ENCODE measurements at regions not wholly inside any gene's neighbourhood (a gene's known extent, or its start where the extent isn't known, plus 50 kb on each side); places are given as distances from the start of the nearest gene placed in this dataset.

DNA sequence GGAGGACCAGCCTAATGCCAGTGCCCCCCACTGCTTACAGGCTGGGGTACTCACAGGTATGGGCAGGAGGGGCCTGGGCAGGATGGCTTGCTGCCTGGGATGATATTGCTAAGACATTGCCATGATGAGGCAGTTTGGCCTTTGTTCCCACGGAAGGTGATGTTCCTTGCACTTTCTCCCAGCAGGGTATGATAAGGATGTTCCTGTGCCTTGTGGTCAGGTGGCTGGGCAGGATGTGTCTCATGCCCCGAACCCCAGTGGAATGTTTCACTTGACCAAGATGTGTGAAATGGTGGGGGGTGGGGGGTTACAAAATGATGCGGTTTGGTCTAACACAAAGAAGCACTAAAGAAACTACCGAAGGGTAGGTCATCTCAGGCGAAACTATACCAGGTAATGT, 337.8 kb upstream of the ZFHX3 start:
- no peak for DNase-seq

DNA sequence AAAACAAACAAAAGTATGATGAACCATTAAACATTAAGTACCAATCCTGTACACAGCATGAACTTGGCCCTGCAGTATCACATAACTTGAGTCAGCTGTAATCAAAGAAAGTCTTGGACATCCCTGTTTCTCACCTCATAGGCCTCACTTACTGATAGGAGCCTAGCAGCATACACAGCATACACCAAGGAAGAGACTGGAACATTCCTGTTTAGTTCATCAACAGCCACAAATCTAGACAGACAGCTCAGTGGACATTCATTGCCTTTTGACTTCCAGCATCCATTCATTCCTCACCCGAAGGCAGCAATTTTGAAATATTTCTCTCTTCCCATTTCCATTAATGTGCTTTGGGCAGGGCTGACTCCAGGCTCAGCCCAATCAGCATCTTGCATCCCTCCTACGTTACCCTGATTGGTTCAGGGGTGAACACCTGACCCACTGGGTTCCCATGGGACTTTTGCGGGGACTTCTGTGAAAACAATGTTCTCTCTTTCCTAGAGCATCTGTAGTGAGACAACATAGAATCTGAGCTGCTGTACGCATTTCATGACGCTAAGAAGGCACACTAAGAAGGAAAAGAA, 336.7 kb upstream of the ZFHX3 start:
- DNase-seq: no peak

DNA sequence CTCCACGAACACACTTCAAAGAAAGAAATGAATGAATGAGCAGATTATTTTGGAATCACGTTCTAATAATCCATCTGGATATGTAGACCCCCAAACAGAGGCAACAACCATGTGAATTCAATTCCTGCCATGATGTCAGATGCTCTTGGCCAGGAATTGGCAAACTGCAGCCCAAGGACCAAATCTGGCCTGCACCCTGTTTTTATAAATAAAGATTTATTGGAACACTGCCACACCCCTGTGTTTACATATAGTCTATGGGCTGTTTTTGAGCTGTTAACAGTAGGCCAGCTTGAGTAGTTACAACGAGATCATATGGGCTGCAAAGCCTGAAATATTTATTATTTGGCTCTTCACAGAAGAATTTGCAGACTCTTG, 336.0 kb upstream of the ZFHX3 start:
- DNase-seq: no peak

DNA sequence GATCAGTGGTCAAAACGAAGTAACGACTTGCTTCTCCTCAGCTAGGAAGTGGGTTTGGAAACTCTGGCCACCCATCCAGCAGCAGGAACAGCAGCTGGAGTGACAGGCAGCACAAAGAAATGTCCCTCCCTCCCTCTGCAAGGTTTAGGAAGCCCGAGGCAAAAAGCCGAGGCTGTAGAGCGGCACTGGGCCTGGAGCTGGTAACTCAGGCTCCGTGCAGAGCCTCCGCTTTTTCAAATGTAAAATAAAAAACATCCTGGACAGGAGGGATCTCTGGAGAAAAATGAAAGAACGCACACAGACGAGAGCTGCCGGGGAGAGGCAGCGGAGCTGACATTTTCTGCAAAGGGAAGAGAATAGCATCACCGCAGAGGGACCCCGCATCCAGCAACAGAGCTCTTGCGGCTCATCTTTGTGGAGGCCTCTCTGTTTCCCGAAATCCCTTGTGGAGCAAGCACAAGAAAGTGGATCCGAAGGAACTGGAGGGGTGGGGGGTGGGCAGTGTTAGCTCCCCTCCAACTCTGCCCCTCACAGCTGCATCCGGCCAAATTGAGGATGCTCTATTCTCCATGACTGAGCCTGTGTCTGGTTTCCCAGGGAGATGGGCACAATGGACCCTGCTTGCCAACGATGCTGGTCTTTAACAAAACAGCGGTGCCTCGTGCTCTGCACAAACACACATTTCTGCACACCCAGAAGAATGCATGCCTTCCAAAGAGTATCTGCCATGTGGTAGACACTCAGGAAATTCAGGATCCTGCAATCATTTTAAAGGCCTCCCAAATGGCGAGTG, 335.5 kb upstream of the ZFHX3 start:
- DNase-seq: no peak

DNA sequence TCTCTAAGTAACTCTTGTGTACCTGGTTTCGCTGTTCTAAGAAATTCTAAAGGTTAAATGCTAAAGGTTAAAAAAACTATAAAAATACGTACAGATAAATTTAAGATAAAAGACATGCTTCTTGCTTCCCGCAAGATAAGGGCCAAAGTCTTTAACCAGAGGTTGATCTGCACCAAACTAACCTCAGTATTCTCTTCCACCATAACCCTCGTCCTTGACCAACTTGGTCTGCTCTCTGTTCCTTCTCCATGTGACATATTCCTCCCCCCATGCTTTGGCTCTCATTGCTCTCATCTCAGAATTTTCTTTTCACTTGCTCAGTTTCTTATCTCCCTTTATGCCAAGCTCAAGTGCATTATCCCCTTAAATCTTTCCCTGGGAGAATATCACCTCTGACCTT, 330.5 kb upstream of the ZFHX3 start:
- no peak for DNase-seq

DNA sequence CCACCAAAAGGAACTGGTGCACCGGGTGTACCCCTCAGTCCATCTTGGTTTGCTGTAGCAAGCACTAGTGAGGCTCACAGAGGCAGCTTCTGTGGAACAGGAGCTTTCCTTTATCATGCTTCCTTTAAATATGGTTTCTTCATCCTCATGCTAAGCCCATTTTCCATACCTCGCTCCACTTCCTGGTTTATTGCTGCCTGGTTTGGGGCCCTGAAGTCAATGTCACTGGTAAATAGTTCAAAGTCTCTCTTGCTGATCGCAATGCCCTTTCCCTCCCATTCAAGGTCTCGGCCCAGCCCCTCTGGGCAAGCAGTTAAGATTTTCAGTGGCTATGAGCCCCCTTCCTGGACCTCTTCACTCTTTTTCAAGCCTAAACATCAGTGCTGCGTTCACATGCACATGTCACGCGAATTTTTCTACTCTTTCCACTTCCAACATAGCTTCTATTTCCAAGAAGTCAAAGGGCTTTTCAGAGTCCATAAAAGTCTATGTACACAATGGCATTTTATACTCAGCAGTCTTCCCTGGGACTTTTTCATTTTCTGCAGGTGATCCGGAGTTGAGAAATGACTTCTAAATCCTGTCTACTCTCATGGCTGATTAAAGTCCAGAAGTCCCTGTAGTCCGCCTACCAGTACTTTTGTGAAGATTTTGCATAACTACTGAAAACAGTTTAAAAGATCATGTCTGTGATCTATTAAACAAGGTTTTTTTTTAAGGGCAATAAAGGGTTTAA, 323.8 kb upstream of the ZFHX3 start:
- DNase-seq: no peak

DNA sequence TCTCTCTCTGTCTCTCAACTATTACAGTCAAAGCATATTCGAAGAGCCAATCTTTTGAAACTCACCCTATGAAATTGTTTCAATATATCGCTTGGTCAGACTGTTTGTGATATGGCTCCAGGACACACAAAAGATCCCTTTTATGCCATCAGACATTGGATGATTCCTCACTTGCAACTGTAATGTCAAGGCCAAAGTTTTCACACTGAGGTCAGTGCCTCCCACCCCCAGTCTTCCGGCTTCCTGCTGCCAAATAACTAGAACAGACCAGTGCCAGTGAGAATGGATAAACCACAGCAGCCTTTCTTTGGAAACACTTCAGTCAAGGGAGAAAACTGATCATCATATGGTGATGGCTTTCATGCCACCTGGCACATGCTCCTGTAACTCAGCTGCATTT, 321.9 kb upstream of the ZFHX3 start:
- DNase-seq: no peak

DNA sequence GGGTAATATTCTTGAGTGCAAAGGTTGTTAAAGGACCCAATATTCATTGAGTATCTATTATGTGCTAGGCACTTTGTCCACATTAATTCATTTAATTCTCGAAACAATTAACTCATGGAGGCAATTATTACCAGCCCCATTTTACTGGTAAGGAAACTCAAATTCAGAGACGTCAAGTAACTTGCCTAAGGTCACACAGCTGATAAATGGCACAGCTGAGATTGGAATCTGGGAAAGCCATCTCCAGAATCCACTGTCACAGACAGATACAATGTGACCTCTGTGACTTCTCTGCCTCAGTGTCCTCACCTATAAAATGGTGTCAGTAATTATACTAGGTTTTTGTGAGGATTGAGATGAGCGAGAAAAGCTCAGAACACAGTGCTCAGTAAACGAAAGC, 320.8 kb upstream of the ZFHX3 start:
- no peak for DNase-seq

DNA sequence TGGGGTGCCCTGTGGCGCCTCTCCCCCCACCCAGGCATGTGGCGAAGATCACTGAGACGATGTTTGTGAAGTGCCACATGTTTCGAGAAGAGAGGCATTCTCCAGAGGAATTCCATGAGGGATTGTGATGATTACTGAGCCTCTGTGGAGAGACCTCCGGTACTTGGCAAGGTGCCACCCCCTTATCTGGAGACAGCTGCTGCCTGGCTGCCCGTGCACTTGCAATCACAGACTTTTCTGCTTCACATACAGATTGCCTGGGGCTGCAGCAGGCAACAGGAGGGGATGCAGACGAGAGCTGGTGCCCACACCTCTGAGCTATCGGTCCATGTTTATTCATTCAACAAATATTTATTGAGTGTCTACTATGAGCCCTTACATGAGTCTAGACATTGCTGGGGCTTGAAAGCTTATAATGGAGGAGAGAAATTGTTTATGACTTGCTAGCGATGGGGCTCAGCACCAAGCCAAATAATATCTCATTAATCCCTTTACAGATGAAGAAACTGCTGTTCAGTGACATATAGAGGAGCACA, 317.2 kb upstream of the ZFHX3 start:
- no peak for DNase-seq

DNA sequence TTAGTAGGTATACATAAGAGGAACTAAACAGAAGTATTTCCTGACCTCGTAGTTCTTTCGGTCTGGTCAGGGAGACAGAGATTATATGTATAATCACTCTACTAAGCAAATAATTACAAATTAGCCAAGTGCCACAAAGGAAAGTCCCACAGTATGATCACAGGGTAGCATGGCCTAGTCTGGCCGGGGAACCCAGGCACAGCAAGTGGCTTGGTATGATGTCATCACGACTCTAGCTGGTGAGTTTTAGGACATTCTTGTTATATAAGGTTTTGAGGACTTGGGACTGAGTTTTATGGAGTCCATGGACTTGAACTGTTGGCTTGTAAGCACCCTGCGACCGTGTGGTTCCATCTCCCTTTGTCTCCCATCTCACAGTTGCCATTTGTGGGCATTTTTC, 316.5 kb upstream of the ZFHX3 start:
- DNase-seq: no peak

DNA sequence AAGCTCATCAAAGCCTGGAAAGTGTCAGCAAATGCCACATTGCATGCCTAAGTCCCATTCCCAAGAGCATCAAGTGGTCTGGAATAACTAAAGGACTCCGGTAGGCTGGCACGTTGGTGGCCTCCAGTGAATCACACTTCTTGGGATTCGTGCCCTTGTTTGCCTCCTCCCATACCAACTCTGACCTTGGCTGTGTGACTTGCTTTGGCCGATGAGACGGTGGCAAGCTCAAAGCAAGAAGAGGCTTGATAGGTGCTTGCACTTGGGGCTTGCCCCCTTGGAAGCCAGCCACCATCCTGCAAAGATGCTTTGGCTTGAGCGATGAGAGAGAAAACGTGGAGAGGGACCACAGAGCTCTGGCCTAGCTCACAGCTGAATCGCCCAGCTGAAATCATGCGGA, 313.1 kb upstream of the ZFHX3 start:
- DNase-seq: no peak

DNA sequence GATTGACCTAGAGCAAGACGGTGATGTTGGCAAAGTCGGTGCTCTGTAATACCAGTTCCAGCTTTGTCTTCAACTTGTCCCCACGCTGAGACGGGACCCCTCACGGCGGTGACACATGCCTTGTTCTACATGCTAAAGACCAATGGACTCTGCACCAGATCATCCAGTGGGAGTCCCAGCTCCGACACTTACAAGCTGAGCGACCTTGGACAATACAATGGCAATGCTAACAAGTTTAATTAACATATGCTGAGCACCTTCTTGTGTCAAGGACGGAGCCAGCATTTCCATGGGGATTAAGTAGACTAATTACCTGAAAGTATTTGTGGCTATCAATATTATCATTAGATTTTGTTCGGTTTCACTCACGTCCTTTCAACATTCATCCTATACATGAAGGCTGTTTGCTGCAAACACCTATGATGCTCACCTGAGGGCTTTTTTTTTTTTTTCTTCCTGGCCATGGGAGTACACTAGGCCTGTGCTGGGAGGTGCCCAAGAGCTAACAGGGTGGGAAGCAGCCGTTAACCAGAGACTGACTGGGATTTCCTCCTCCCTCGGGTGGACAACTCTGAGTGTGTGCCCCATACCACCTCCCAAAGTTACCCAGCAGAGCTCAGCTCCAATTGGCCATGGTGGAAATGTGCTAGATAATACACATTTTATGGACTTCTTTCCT, 308.6 kb upstream of the ZFHX3 start:
- DNase-seq: no peak

DNA sequence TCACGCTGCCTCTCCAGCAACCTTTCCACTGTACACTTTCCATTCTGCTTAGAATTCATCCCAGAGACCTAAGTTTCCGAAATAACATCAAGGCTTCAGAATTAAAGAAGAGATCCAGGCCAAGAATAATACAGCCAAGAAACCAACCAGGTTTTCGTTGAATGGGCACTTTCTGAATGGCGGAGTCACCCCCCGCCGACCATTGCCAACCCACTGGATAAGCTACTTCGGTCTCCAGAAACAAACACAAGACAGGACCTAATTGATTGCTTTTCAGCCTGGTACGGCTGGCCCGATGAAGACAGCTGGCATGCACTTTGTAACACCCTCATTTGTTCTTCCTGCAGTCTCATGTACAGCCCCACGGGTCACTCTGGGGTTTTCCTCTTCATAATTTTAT, 308.1 kb upstream of the ZFHX3 start:
- DNase-seq: no peak

DNA sequence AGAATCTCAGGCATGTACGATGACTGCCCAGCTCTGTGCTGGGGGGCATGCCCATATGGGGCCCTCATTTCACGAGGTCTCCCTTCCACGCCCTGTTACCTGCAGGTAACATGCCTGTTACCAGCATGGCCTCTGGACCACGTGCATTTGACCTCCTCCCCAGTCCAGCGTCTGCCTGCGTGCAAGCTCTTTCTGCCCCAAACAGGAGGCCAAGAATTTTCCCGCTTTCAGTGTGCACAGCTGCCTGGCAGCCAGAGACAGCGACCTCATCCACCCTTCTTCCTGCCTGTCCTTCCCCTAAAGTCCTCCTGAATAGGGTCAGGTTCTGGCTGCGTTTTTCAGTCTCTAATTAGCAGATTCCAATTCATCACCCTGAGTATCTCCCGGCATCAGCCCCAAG, 306.5 kb upstream of the ZFHX3 start:
- DNase-seq: no peak

DNA sequence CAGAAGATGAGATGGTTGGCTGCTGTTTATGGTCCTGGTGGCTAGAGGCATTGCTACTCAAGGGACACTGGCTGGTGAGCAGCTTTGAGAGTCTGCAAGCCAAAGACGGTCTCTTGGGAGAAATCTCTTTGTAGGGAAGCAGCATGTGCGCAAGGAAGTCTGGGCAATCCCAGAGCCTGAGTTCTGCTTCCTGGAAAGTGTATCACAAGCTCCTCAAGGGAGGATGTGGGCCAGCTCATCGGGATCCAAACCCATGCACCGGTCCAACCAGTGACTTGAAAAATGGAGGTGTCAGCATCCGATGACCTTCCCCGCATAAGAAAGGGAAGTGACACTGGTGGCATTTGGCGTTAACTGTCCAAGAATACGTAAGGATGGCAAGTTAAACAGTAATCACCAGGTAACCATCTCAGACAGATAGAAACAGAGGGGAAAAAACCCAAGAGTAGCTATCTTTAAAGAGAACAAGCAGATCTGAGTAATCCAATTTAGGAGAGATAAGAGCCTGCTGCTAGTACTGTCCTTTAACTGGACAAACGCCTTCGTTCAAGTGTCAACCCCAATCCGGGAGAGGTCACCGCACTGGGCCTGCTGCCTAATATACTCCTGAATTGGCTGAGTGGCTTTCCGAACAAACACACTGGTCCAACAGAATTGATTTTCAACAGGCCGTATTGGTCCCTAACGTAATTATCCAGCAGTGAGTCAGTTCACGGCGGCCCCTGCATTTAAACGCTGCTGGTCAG, 303.0 kb upstream of the ZFHX3 start:
- DNase-seq: no peak

DNA sequence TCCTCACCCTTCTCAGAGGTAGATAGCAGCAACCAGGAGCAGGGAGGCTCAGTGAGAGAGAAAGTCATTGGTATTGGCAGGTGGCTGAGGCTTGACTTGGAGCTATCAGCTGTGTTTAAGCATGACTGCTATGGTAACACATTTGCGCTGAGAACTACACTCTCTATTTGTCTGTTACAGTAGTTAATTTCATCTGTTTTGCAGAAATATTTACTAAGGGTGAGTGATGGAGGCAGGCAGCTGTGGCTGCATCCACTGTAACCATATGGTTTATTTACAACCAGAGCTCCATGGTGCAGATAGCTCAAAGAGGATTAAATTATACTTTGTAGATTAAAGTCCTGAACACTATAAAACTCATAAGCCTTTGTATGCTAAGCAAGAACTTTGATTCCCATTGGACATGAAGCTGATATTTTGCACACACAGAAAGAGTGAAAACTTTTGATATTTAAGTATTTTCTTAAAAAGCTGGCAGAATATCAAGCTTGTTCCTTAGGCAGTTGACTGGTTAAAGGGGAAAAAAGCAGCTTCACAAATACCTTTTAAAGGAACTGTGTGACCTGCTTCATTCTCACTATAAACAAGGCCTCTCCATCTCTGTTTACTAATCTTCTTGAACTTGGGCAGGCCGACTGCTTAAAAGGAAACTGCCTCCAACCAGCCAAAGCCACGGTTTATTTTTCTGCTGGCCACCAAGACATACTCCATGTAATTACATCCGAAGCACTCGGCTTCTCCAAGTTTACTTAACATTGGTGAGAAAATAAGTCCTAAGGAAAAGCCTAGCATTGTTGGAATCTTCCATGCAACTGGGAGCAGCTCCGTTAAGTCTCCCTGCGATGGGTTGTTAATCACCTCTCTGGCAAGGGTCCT, 299.8 kb upstream of the ZFHX3 start:
- no peak for DNase-seq

DNA sequence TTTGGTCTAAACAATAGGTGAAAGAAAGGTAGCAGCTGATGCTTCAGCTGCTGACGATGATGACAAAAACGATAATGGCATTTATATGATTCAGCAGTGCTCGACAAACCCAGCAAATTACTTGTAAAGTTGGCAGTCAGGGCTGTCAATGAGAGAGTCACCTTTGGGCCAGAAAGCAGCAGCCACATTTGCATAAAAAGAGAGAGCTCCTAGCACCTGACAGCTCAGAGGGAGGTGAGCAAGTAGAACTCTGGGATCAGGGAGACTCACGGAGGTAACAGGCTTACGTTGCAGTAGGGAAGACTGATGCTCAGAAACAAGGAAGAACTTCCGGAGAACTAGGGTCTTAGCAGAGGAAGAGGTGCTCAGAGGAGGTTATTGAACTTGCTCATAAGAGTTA, 291.9 kb upstream of the ZFHX3 start:
- no peak for DNase-seq

DNA sequence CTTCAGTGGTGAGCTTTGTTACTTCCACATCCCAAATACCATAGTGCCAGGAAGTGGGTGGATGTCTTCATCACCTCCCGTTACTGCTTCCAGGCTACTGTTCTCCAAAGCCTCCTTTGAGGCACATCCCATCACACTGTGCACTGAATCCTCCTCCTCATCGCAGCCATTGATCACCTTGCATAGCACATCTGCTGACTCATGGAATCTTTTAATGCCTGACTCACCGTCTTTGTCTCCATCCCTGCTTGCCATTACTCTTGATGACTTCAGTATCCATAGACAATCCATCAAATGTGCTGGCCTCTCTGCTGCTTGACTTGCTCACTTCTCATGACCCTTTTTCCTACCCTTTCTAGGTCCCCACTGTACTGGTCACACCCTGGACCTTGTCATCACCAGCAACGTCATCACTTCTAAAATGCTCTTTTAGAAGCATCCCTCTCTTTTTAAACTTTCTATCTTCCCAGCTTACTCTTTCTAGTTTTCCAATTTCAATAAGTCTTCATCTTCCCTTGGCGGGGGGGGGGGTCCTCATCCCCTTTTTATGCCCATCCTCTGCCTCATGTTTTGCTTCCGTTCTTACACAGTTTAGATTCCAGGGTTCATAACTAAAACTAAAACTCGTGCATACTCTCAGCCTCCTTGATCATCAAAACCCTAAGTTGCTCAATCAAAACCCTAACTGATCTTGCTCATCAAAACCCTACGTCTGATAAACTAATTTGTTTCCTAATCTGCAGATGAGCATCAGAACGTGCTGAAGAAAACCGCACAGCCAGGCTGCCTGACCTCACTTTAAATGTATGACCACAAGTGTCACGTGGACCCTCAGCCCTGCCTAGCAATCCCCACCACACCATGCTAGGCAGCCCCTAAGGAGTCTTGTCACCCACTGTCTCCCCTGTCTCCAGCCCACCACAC, 289.7 kb upstream of the ZFHX3 start:
- no peak for DNase-seq

DNA sequence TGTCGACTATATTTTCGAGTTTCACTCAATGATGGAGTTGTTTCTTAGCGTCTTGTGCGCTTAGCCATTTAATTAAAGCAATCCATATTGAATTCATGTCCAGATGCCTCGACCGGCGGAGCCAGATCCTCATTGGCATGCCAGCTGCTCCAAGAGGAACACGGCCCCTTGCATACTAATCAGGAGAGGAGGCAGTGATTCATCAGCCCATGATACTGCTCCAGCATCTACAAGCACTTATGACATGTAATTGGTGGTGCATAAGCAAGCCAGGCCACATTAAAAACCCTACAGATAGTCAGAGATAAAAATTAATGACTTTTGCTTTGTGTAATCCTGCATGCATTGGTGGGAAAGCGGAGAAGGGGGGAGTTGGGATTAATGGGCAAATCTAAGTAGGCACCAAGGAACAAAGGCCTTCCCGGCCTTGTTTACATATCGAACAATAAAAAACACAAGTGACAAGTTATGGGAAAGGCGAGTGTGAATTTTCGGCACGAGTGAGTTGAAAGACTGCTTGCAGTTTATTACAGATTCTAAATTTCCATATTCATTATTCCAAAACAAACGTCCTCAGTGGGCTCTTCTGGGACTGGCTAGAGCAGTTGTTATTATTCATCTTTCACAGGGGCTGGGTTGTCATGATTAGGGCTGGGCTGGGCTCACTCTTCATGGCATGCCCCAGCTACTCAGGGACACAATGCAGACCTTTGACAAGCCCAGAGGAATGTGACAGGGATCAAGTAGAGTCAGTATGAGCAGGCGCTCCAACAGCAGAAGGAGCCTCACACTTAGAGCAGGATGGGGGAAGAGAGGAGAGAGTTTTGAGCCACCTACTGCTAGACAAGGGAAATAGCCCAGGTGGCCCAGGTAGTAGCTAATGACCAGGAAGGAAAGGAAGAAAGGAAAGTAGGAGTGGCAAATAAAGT, 281.7 kb upstream of the ZFHX3 start:
- no peak for DNase-seq
